Renal pelvis (tissue), 1 donor: ENCODE measurements at regions not wholly inside any gene's neighbourhood (a gene's known extent, or its start where the extent isn't known, plus 50 kb on each side); places are given as distances from the start of the nearest gene placed in this dataset.
"Not testable (repeated sequence)": the region's sequence is repeated elsewhere in the genome, so short reads cannot be mapped to it uniquely, and the experiment has no call there.

Experiments
- DNase-seq: peaks from one replicate; pipeline ENCODE4 v3.0.0-alpha.2; 2013

GRCh38 chr4:43435291-43435690, 542.8 kb downstream of the GRXCR1 start:
- no peak for DNase-seq

GRCh38 chr4:43452948-43453347, 560.4 kb downstream of the GRXCR1 start:
- DNase-seq, result no peak

GRCh38 chr4:43456383-43456782, 563.9 kb downstream of the GRXCR1 start:
- DNase-seq, result no peak

GRCh38 chr4:43457866-43458265, 565.4 kb downstream of the GRXCR1 start:
- DNase-seq, result no peak

GRCh38 chr4:43458293-43458692, 565.8 kb downstream of the GRXCR1 start:
- no peak for DNase-seq

- no peak for DNase-seq
Observed at GRCh38 chr4:43471950-43472349, 579.4 kb downstream of the GRXCR1 start.

GRCh38 chr4:43481526-43481925, 589.0 kb downstream of the GRXCR1 start:
- DNase-seq, result no peak

- no peak for DNase-seq
Observed at GRCh38 chr4:43485196-43485595, 592.7 kb downstream of the GRXCR1 start.

GRCh38 chr4:43496188-43496587, 603.7 kb downstream of the GRXCR1 start:
- no peak for DNase-seq

GRCh38 chr4:43496602-43497001, 604.1 kb downstream of the GRXCR1 start:
- no peak for DNase-seq

GRCh38 chr4:43505823-43506222, 613.3 kb downstream of the GRXCR1 start:
- not testable (repeated sequence) for DNase-seq

GRCh38 chr4:43512253-43512652, 619.7 kb downstream of the GRXCR1 start:
- DNase-seq, result no peak

GRCh38 chr4:43525646-43526045, 633.1 kb downstream of the GRXCR1 start:
- no peak for DNase-seq

GRCh38 chr4:43547561-43547960, 655.0 kb downstream of the GRXCR1 start:
- DNase-seq, result no peak

GRCh38 chr4:43550981-43551627, 658.6 kb downstream of the GRXCR1 start:
- DNase-seq, result no peak

- no peak for DNase-seq
Observed at GRCh38 chr4:43556262-43556661, 663.7 kb downstream of the GRXCR1 start.

- no peak for DNase-seq
Observed at GRCh38 chr4:43560047-43560446, 667.5 kb downstream of the GRXCR1 start.

GRCh38 chr4:43564107-43564506, 671.6 kb downstream of the GRXCR1 start:
- DNase-seq, result peak; percentile 9

GRCh38 chr4:43564591-43564990, 672.1 kb downstream of the GRXCR1 start:
- DNase-seq, result peak; percentile 36

GRCh38 chr4:43567644-43568043, 675.1 kb downstream of the GRXCR1 start:
- DNase-seq, result no peak

- no peak for DNase-seq
Observed at GRCh38 chr4:43586813-43587212, 694.3 kb downstream of the GRXCR1 start.

GRCh38 chr4:43587758-43588157, 695.2 kb downstream of the GRXCR1 start:
- DNase-seq, result no peak

- DNase-seq, result no peak
Observed at GRCh38 chr4:43607400-43607799, 714.9 kb downstream of the GRXCR1 start.

GRCh38 chr4:43607827-43608461, 715.4 kb downstream of the GRXCR1 start:
- no peak for DNase-seq
